Dedifferentiated amniotic fluid mesenchymal stem cell (primary cell): ENCODE measurements at regions not wholly inside any gene's neighbourhood (a gene's known extent, or its start where the extent isn't known, plus 50 kb on each side); places are given as distances from the start of the nearest gene placed in this dataset.

ENCODE experiments used
- DNase-seq: peaks from one replicate; pipeline ENCODE4 v3.0.0-alpha.2; 2016; ENCODE audit errors: extremely low spot score

- DNase-seq: no peak
These were observed 201.4 kb downstream of the ZNF462 start for GRCh38 chr9:107064378-107064777.

GRCh38 chr9:107065549-107065948 lies 202.6 kb downstream of the ZNF462 start:
- DNase-seq: no peak

- DNase-seq: no peak
These were observed 204.9 kb downstream of the ZNF462 start for GRCh38 chr9:107067739-107068416.

GRCh38 chr9:107068581-107068980 lies 205.6 kb downstream of the ZNF462 start:
- DNase-seq: no peak

- no peak for DNase-seq
These were observed 207.6 kb downstream of the ZNF462 start for GRCh38 chr9:107070586-107070985.

- no peak for DNase-seq
These were observed 205.0 kb upstream of the RAD23B start for GRCh38 chr9:107078061-107078460.

GRCh38 chr9:107079589-107079988 lies 203.5 kb upstream of the RAD23B start:
- no peak for DNase-seq

- no peak for DNase-seq
These were observed 202.9 kb upstream of the RAD23B start for GRCh38 chr9:107080130-107080529.

- no peak for DNase-seq
These were observed 196.6 kb upstream of the RAD23B start for GRCh38 chr9:107086460-107086859.

GRCh38 chr9:107087222-107087621 lies 195.9 kb upstream of the RAD23B start:
- no peak for DNase-seq

GRCh38 chr9:107090218-107090617 lies 192.9 kb upstream of the RAD23B start:
- DNase-seq: no peak

GRCh38 chr9:107093365-107094060 lies 189.6 kb upstream of the RAD23B start:
- no peak for DNase-seq

- DNase-seq: no peak
These were observed 188.7 kb upstream of the RAD23B start for GRCh38 chr9:107094370-107094769.

GRCh38 chr9:107100591-107100990 lies 182.5 kb upstream of the RAD23B start:
- no peak for DNase-seq

GRCh38 chr9:107102011-107102410 lies 181.1 kb upstream of the RAD23B start:
- DNase-seq: no peak

- no peak for DNase-seq
These were observed 179.5 kb upstream of the RAD23B start for GRCh38 chr9:107103621-107104020.

GRCh38 chr9:107105784-107106183 lies 177.3 kb upstream of the RAD23B start:
- DNase-seq: no peak

GRCh38 chr9:107106416-107106815 lies 176.7 kb upstream of the RAD23B start:
- DNase-seq: no peak

GRCh38 chr9:107108342-107109130 lies 174.5 kb upstream of the RAD23B start:
- no peak for DNase-seq

- no peak for DNase-seq
These were observed 173.8 kb upstream of the RAD23B start for GRCh38 chr9:107109324-107109723.

GRCh38 chr9:107110153-107110552 lies 172.9 kb upstream of the RAD23B start:
- DNase-seq: no peak

GRCh38 chr9:107112707-107113243 lies 170.3 kb upstream of the RAD23B start:
- no peak for DNase-seq
